RWPE1 (cell line): ENCODE measurements at regions not wholly inside any gene's neighbourhood (a gene's known extent, or its start where the extent isn't known, plus 50 kb on each side); places are given as distances from the start of the nearest gene placed in this dataset.
A peak's percentile ranks its signal among the peaks of the same experiment; 100 is the strongest.

Source experiments
- CTCF ChIA-PET: fragments of 350-600 bp; sonication (Branson Sonifier 250); formaldehyde crosslinking; extraction: SDS; loops from one replicate; lab custom pipeline; 2021; lab: Yijun Ruan, JAX
- POLR2A ChIA-PET: fragments of 400-600 bp; formaldehyde crosslinking; extraction: SDS; loops from one replicate; lab custom pipeline; 2020; ENCODE audit warnings: antibody characterized with exemption; ENCODE audit not compliant: low non-redundant PET; lab: Yijun Ruan, JAX
- DNase-seq: peaks from one replicate; pipeline ENCODE4 v3.0.0; 2012; ENCODE audit warnings: low spot score
- H3K27ac ChIP-seq: fragments of 450-650 bp; 2 replicates; pipeline ENCODE4 v1.5.1; 2017
- CTCF ChIP-seq: fragments of 450-650 bp; conservative IDR thresholded peaks from 2 replicates; pipeline ENCODE4 v1.5.1; 2017; ENCODE audit warnings: low read depth, mild to moderate bottlenecking

- DNase-seq = no peak
- no peak for TF ChIP-seq CTCF
- POLR2A ChIA-PET = no interaction called here
- H3K27ac ChIP-seq = no peak overlapping the region
- CTCF ChIA-PET = no interaction called here
These were observed 279.7 kb downstream of the RNF144A start for GRCh38 chr2:7196883-7197282.

GRCh38 chr2:7201851-7202250 lies 284.6 kb downstream of the RNF144A start:
- DNase-seq = no peak
- H3K27ac ChIP-seq = no peak overlapping the region
- ChIA-PET POLR2A (no interaction called here), CTCF (no interaction called here)
- TF ChIP-seq CTCF = no peak

GRCh38 chr2:7203056-7203467 lies 285.9 kb downstream of the RNF144A start:
- POLR2A ChIA-PET = no interaction called here
- TF ChIP-seq CTCF = peak; percentile 85
- peak; percentile 31 for DNase-seq
- CTCF ChIA-PET = interaction anchor here (0.6 to 1.5 kb wide), 9 partner anchors 10 to 1232 kb away, joined by 3 to 4 read pairs (median 3); no protein-coding TSS in a partner anchor
- H3K27ac ChIP-seq = no peak overlapping the region

GRCh38 chr2:7205151-7205830 lies 288.1 kb downstream of the RNF144A start:
- no peak for TF ChIP-seq CTCF
- no peak overlapping the region for H3K27ac ChIP-seq
- DNase-seq = no peak
- ChIA-PET CTCF (interaction anchor here (0.6 to 0.7 kb wide), 3 partner anchors 13 to 408 kb away, joined by 3 to 5 read pairs (median 4); no protein-coding TSS in a partner anchor), POLR2A (no interaction called here)

- ChIA-PET POLR2A (no interaction called here), CTCF (interaction anchor here (0.6 to 0.9 kb wide), 2 partner anchors 12 to 221 kb away, joined by 3 to 5 read pairs; no protein-coding TSS in a partner anchor)
- TF ChIP-seq CTCF = no peak
- DNase-seq = no peak
- no peak overlapping the region for H3K27ac ChIP-seq
These were observed 289.0 kb downstream of the RNF144A start for GRCh38 chr2:7206111-7206810.

GRCh38 chr2:7207631-7208030 lies 290.4 kb downstream of the RNF144A start:
- TF ChIP-seq CTCF = no peak
- H3K27ac ChIP-seq = no peak overlapping the region
- DNase-seq = no peak
- POLR2A ChIA-PET = no interaction called here
- CTCF ChIA-PET = no interaction called here
